ENCODE measurements at regions not wholly inside any gene's neighbourhood (a gene's known extent, or its start where the extent isn't known, plus 50 kb on each side); places are given as distances from the start of the nearest gene placed in this dataset.

GRCh38 chr5:32936329-32936728, 225.2 kb downstream of the NPR3 start:
- no peak for FAIRE-seq
- Histone ChIP-seq H3K9me3 (ENCODE audit: control insufficient read depth, low read depth, low read length) (no peaks in the 10 kb centered on the region), H3K27ac (ENCODE audit: control insufficient read depth, insufficient read depth, low read length) (no peak overlapping the region)

GRCh38 chr5:32942225-32942989, 231.3 kb downstream of the NPR3 start:
- no peak for TF ChIP-seq EZH2 (IDR thresholded peaks at IDR 0.05; ENCODE audit: low read length)
- TF ChIP-seq, protein P1, sequence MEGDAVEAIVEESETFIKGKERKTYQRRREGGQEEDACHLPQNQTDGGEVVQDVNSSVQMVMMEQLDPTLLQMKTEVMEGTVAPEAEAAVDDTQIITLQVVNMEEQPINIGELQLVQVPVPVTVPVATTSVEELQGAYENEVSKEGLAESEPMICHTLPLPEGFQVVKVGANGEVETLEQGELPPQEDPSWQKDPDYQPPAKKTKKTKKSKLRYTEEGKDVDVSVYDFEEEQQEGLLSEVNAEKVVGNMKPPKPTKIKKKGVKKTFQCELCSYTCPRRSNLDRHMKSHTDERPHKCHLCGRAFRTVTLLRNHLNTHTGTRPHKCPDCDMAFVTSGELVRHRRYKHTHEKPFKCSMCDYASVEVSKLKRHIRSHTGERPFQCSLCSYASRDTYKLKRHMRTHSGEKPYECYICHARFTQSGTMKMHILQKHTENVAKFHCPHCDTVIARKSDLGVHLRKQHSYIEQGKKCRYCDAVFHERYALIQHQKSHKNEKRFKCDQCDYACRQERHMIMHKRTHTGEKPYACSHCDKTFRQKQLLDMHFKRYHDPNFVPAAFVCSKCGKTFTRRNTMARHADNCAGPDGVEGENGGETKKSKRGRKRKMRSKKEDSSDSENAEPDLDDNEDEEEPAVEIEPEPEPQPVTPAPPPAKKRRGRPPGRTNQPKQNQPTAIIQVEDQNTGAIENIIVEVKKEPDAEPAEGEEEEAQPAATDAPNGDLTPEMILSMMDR (optimal IDR thresholded peaks at IDR 0.05 in 1 of 3, IDR thresholded peaks at IDR 0.05 in 1 of 3, conservative IDR thresholded peaks at IDR 0.05 in 1 of 3; ENCODE audit: extremely low read depth in 1 of 3, insufficient read depth in 2 of 3, low read length in 3 of 3), result peak; percentile 49 to 68 (median 54)
- H3K4me2 ChIP-seq (ENCODE audit: control insufficient read depth, extremely low read depth, insufficient read depth, low read depth, low read length), result no peak overlapping the region
- H4K20me1 ChIP-seq (ENCODE audit: control insufficient read depth, extremely low read depth, insufficient read depth, low read length), result no peaks in the 10 kb centered on the region
- dilution Hi-C loops (cut with MboI; ENCODE audit: extremely low pct_ligation_motif_present, low sequenced_read_pairs), result no loop called here
- H3K9me3 ChIP-seq (ENCODE audit: control insufficient read depth, low read depth, low read length), result no peaks in the 10 kb centered on the region
- H3K27me3 ChIP-seq (ENCODE audit: control insufficient read depth, extremely low read depth, insufficient read depth, low read length), result no peaks in the 10 kb centered on the region
- H3K79me2 ChIP-seq (ENCODE audit: control insufficient read depth, insufficient read depth, low read length), result no peaks in the 10 kb centered on the region
- DNase-seq (ENCODE audit: low read depth, low spot score) (no peak), FAIRE-seq (peak; percentile 71)
- no peaks in the 10 kb centered on the region for H3K4me1 ChIP-seq (ENCODE audit: control insufficient read depth, extremely low read depth, insufficient read depth, low read length)
- H3K27ac ChIP-seq (ENCODE audit: control insufficient read depth, insufficient read depth, low read length), result no peak overlapping the region
- no peak overlapping the region for H3K9ac ChIP-seq (ENCODE audit: control insufficient read depth, extremely low read depth, insufficient read depth, low read length)
- no peaks in the 10 kb centered on the region for H3K36me3 ChIP-seq (ENCODE audit: control insufficient read depth in 2 of 2, extremely low read depth in 1 of 2, insufficient read depth in 2 of 2, low read length in 2 of 2)
- H2AFZ ChIP-seq (ENCODE audit: control insufficient read depth, low read length), result no peak overlapping the region
- no peaks in the 10 kb centered on the region for H3K9me1 ChIP-seq (ENCODE audit: control insufficient read depth, extremely low read depth, insufficient read depth, low read length)
- no peak overlapping the region for H3K4me3 ChIP-seq (ENCODE audit: control insufficient read depth in 2 of 3, extremely low read depth in 1 of 3, insufficient read depth in 2 of 3, low read depth in 1 of 3, low read length in 3 of 3)

More at GRCh38 chr5:32936329-32936728, 225.2 kb downstream of the NPR3 start:
- no peak for DNase-seq (ENCODE audit: low read depth, low spot score)
- Histone ChIP-seq H3K4me2 (ENCODE audit: control insufficient read depth, extremely low read depth, insufficient read depth, low read depth, low read length) (no peak overlapping the region), H4K20me1 (ENCODE audit: control insufficient read depth, extremely low read depth, insufficient read depth, low read length) (no peaks in the 10 kb centered on the region), H3K27me3 (ENCODE audit: control insufficient read depth, extremely low read depth, insufficient read depth, low read length) (no peaks in the 10 kb centered on the region), H2AFZ (ENCODE audit: control insufficient read depth, low read length) (no peak overlapping the region), H3K9ac (ENCODE audit: control insufficient read depth, extremely low read depth, insufficient read depth, low read length) (no peak overlapping the region), H3K9me1 (ENCODE audit: control insufficient read depth, extremely low read depth, insufficient read depth, low read length) (no peaks in the 10 kb centered on the region), H3K36me3 (ENCODE audit: control insufficient read depth in 2 of 2, extremely low read depth in 1 of 2, insufficient read depth in 2 of 2, low read length in 2 of 2) (no peaks in the 10 kb centered on the region), H3K4me3 (ENCODE audit: control insufficient read depth in 2 of 3, extremely low read depth in 1 of 3, insufficient read depth in 2 of 3, low read depth in 1 of 3, low read length in 3 of 3) (no peak overlapping the region), H3K4me1 (ENCODE audit: control insufficient read depth, extremely low read depth, insufficient read depth, low read length) (no peaks in the 10 kb centered on the region), H3K79me2 (ENCODE audit: control insufficient read depth, insufficient read depth, low read length) (no peaks in the 10 kb centered on the region)
- no peak for TF ChIP-seq EZH2 (IDR thresholded peaks at IDR 0.05; ENCODE audit: low read length)
- TF ChIP-seq, protein P1 (optimal IDR thresholded peaks at IDR 0.05 in 1 of 3, IDR thresholded peaks at IDR 0.05 in 1 of 3, conservative IDR thresholded peaks at IDR 0.05 in 1 of 3; ENCODE audit: extremely low read depth in 1 of 3, insufficient read depth in 2 of 3, low read length in 3 of 3), result no peak
- dilution Hi-C loops (cut with MboI; ENCODE audit: extremely low pct_ligation_motif_present, low sequenced_read_pairs), result no loop called here
